ENCODE measurements at regions not wholly inside any gene's neighbourhood (a gene's known extent, or its start where the extent isn't known, plus 50 kb on each side); places are given as distances from the start of the nearest gene placed in this dataset.

GRCh38 chr21:36627242-36627641, 71.7 kb upstream of the SIM2 start:
- intact Hi-C loops (cut with micrococcal nuclease) = no loop called here
- ChIA-PET CTCF (no interaction called here), POLR2A (no interaction called here)
- Mint-ChIP-seq H3K9me3 (no peaks in the 10 kb centered on the region), H3K27me3 (peaks cover 10% of the 10 kb centered on the region), H3K36me3 (ENCODE audit: low read depth) (no peaks in the 10 kb centered on the region), H3K4me1 (no peaks in the 10 kb centered on the region), H3K27ac (no peak overlapping the region), H3K4me3 (no peak overlapping the region)
- ATAC-seq (ENCODE audit: low read depth) (no peak), DNase-seq (no peak)
- TF ChIP-seq, protein P1, sequence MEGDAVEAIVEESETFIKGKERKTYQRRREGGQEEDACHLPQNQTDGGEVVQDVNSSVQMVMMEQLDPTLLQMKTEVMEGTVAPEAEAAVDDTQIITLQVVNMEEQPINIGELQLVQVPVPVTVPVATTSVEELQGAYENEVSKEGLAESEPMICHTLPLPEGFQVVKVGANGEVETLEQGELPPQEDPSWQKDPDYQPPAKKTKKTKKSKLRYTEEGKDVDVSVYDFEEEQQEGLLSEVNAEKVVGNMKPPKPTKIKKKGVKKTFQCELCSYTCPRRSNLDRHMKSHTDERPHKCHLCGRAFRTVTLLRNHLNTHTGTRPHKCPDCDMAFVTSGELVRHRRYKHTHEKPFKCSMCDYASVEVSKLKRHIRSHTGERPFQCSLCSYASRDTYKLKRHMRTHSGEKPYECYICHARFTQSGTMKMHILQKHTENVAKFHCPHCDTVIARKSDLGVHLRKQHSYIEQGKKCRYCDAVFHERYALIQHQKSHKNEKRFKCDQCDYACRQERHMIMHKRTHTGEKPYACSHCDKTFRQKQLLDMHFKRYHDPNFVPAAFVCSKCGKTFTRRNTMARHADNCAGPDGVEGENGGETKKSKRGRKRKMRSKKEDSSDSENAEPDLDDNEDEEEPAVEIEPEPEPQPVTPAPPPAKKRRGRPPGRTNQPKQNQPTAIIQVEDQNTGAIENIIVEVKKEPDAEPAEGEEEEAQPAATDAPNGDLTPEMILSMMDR (IDR thresholded peaks at IDR 0.05) = no peak

- TF ChIP-seq, protein P1 (IDR thresholded peaks at IDR 0.05) = no peak
- H3K27me3 Mint-ChIP-seq = peaks cover 10% of the 10 kb centered on the region
- no peaks in the 10 kb centered on the region for H3K4me1 Mint-ChIP-seq
- ATAC-seq (ENCODE audit: low read depth) = no peak
- intact Hi-C loops (cut with micrococcal nuclease) = no loop called here
- no peak overlapping the region for H3K4me3 Mint-ChIP-seq
- DNase-seq = no peak
- H3K9me3 Mint-ChIP-seq = no peaks in the 10 kb centered on the region
- H3K36me3 Mint-ChIP-seq (ENCODE audit: low read depth) = no peaks in the 10 kb centered on the region
- CTCF ChIA-PET = no interaction called here
- no peak overlapping the region for H3K27ac Mint-ChIP-seq
- POLR2A ChIA-PET = no interaction called here
Observed at GRCh38 chr21:36628106-36628505, 70.8 kb upstream of the SIM2 start.

DNA sequence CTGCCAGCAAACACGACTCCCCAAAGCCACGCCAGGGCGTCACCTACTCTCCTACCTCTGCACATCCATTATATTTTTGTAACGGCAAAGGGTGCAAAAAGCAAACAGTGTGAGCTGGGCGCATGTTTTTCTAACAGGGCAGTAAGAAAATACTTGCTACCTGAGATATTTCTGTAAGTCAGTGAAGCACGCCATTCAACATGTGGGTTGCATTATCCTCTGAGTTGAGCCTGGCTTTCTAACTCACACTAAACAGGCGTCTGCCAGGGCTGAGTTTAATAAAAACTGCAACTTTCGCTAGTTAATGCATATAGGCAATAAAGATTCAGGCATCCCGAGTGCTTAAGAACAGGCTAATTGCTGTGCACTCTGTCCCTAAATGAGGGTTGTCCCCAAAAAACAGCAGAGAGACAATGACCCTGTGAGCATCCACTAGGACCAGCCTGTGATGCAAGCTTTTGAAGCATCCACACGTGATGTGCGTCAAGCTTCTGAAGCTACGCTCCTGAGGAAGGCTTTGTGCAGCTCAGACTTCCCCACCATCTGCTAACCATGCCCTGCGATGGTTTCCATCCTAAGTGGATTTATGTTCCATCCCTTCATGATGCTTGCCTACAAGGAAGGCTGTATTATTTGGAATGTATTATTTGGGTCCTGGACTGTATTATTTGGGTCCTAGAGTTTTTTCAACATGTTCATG, 70.0 kb upstream of the SIM2 start:
- ChIA-PET POLR2A (no interaction called here), CTCF (no interaction called here)
- no peaks in the 10 kb centered on the region for H3K36me3 Mint-ChIP-seq (ENCODE audit: low read depth)
- H3K4me3 Mint-ChIP-seq = no peak overlapping the region
- intact Hi-C loops (cut with micrococcal nuclease) = no loop called here
- ATAC-seq (ENCODE audit: low read depth) = no peak
- no peak for DNase-seq
- H3K4me1 Mint-ChIP-seq = no peaks in the 10 kb centered on the region
- H3K27ac Mint-ChIP-seq = no peak overlapping the region
- no peaks in the 10 kb centered on the region for H3K9me3 Mint-ChIP-seq
- TF ChIP-seq, protein P1 (IDR thresholded peaks at IDR 0.05) = no peak
- peaks cover 10% of the 10 kb centered on the region for H3K27me3 Mint-ChIP-seq

- Mint-ChIP-seq H3K4me3 (no peak overlapping the region), H3K36me3 (ENCODE audit: low read depth) (no peaks in the 10 kb centered on the region), H3K4me1 (no peaks in the 10 kb centered on the region), H3K9me3 (peaks cover 6% of the 10 kb centered on the region), H3K27me3 (peaks cover 10% of the 10 kb centered on the region), H3K27ac (no peak overlapping the region)
- DNase-seq (peak; percentile 27), ATAC-seq (ENCODE audit: low read depth) (no peak)
- ChIA-PET POLR2A (interaction anchor here (0.5 kb wide), 1 partner anchor 115 kb away, joined by 3 read pairs; no protein-coding TSS in a partner anchor), CTCF (interaction anchor here (0.6 to 2.1 kb wide), 9 partner anchors 9 to 379 kb away, joined by 3 to 10 read pairs (median 4); no protein-coding TSS in a partner anchor)
- intact Hi-C loops (cut with micrococcal nuclease) = loop anchor here (5.0 kb wide), 1 partner anchor 488 kb away; no protein-coding TSS in a partner anchor
- TF ChIP-seq, protein P1 (IDR thresholded peaks at IDR 0.05) = peak; percentile 38
Observed at GRCh38 chr21:36630485-36631206, 68.3 kb upstream of the SIM2 start.

- DNase-seq (no peak), ATAC-seq (ENCODE audit: low read depth) (no peak)
- Mint-ChIP-seq H3K27ac (no peak overlapping the region), H3K36me3 (ENCODE audit: low read depth) (no peaks in the 10 kb centered on the region), H3K4me1 (no peaks in the 10 kb centered on the region), H3K9me3 (peaks cover 10% of the 10 kb centered on the region), H3K4me3 (no peak overlapping the region), H3K27me3 (peaks cover 6% of the 10 kb centered on the region)
- intact Hi-C loops (cut with micrococcal nuclease) = no loop called here
- TF ChIP-seq, protein P1 (IDR thresholded peaks at IDR 0.05) = no peak
- ChIA-PET POLR2A (no interaction called here), CTCF (interaction anchor here (1.3 kb wide), 1 partner anchor 11 kb away, joined by 3 read pairs; no protein-coding TSS in a partner anchor)
Observed at GRCh38 chr21:36636016-36636415, 62.9 kb upstream of the SIM2 start.

All from activated B cell treated with CpG ODN at 0.5 μM for 24 hours (primary cell).